Cardiac fibroblast (primary cell): ENCODE measurements at regions not wholly inside any gene's neighbourhood (a gene's known extent, or its start where the extent isn't known, plus 50 kb on each side); places are given as distances from the start of the nearest gene placed in this dataset.

ENCODE experiments used
- DNase-seq, 2 donors: peaks; one replicate each; pipeline versions ENCODE4 v3.0.0 to v3.0.0-alpha.2; 2010; ENCODE audit warnings: low read depth in 2 of 2
- H3K4me3 ChIP-seq, 2 donors: replicated peaks in 1 of 2; 1 replicate in 1 of 2; 2 replicates in 1 of 2; pipeline ENCODE4 v1.5.1; 2011; ENCODE audit warnings: low read depth in 2 of 2, low read length in 2 of 2, mild to moderate bottlenecking in 2 of 2, moderate library complexity in 1 of 2
- TF ChIP-seq, protein P1 (sequence below): IDR thresholded peaks from one replicate; pipeline ENCODE4 v1.5.1; 2011; ENCODE audit warnings: low read depth, mild to moderate bottlenecking, low read length, inconsistent platforms

DNA sequence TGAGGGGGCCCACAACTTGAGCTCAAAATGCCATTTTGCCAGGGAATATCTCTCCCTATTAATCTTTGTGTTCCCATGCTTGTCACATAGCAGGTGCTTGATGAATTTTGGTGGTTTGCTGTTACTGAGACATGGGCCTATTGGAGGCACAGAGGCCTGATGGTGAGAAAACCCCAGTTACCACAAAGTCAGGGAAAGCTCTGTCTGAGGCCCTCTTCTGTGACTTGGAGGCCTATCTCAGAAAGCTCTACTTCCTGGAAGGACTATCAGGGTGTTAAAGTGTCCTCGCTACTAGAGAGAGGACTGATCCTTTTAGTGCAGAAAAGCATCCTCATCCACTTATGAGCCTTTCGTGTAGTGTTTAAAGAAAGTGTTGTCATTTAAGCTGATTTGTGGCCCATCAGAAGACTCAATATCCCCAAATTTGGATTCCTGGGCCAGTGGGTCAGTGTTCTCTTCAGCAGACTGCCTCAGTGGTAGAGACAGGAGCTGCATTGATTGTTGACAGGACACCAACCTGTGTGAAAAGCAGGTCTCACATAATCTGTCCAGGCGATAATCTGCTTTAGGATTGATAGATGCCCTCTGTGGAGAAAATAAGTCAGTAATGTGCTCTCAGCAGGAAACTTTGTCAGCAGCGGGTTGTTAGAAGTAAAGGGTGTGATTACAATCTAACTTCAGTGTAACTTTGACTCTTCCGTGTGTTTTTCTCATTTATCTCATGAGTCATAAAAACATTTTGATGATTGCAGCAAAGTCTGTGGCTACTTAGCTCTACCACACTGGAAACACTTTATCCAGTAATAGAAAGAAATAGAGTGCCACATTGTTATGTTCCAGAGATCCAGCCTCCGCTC lies 121.0 kb downstream of the AKAP11 start:
- no peak for DNase-seq
- TF ChIP-seq, protein P1, sequence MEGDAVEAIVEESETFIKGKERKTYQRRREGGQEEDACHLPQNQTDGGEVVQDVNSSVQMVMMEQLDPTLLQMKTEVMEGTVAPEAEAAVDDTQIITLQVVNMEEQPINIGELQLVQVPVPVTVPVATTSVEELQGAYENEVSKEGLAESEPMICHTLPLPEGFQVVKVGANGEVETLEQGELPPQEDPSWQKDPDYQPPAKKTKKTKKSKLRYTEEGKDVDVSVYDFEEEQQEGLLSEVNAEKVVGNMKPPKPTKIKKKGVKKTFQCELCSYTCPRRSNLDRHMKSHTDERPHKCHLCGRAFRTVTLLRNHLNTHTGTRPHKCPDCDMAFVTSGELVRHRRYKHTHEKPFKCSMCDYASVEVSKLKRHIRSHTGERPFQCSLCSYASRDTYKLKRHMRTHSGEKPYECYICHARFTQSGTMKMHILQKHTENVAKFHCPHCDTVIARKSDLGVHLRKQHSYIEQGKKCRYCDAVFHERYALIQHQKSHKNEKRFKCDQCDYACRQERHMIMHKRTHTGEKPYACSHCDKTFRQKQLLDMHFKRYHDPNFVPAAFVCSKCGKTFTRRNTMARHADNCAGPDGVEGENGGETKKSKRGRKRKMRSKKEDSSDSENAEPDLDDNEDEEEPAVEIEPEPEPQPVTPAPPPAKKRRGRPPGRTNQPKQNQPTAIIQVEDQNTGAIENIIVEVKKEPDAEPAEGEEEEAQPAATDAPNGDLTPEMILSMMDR = no peak
- H3K4me3 ChIP-seq = no peak overlapping the region

DNA sequence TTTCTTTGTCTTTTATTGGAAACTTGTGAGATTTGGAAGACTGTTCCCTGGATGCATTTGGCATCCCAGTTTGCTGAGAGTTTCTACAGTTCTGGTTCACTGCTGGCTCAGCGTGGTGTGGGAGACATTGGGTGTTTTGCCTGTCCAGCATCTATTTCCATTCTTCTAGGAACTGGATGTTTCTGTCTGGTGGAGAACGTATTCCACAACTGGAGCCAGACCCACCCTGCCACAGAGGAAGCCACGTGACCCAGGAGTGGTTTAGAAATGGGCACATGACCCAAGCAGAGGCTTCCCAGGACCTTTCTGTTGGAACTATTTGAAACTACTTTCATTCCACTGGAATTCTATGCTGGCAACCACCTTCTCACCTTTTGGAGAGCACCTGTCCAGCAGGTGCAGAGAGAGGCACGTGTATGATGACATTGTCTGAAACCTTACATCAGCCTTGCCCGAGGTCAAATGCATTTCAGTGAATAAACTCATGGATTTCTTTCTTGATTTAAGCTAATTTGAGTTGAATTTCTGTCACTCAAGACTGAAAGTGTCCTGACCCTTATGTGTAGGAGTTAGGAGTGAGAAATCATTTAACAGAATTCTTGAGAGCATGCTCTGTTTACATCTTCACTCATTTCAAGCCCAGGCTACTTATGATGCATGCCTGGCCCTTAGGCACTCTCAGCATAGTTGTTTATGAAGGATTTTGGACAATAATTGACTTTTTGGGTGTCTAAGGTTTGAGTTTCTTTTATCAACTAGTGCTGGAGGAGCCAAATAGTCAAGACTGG lies 121.8 kb downstream of the AKAP11 start:
- H3K4me3 ChIP-seq = no peak overlapping the region
- DNase-seq = no peak
- TF ChIP-seq, protein P1 = no peak

DNA sequence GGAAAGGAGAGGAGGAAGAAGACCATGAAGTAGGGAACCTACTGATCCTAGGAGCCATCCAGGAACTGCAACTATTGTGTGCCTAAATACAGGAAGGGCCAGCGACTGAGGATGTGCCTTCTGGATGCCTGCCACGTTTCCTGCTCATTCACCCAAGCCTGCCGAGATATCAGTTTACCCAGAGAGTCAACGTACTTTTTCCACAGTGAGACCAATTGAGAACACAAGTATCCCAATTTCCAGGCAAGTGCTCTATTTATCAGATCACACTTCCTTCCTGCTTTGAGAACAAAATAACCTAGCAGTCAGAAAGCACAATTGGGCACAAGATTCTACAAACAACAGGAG lies 122.4 kb downstream of the AKAP11 start:
- TF ChIP-seq, protein P1 = no peak
- no peak for DNase-seq
- no peak overlapping the region for H3K4me3 ChIP-seq

DNA sequence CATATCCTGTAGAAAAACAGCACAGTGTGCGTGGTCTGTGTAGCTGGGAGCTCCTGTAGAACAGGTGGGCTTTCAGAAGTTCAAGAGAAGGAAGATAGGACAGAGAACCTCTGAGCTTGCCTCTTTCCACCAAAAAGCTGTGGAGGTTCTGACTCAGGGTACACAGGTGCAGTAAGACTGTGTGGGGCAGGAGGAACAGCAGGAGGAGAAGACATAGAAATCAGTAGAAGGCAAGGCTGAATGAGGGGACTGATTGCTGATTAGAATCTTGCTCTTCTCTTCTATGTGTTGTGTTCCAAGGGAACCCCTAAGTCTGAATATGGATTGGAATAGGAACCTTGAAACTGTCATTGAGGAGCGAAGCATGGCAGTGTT lies 122.7 kb downstream of the AKAP11 start:
- no peak for DNase-seq
- TF ChIP-seq, protein P1 = no peak
- H3K4me3 ChIP-seq = no peak overlapping the region

DNA sequence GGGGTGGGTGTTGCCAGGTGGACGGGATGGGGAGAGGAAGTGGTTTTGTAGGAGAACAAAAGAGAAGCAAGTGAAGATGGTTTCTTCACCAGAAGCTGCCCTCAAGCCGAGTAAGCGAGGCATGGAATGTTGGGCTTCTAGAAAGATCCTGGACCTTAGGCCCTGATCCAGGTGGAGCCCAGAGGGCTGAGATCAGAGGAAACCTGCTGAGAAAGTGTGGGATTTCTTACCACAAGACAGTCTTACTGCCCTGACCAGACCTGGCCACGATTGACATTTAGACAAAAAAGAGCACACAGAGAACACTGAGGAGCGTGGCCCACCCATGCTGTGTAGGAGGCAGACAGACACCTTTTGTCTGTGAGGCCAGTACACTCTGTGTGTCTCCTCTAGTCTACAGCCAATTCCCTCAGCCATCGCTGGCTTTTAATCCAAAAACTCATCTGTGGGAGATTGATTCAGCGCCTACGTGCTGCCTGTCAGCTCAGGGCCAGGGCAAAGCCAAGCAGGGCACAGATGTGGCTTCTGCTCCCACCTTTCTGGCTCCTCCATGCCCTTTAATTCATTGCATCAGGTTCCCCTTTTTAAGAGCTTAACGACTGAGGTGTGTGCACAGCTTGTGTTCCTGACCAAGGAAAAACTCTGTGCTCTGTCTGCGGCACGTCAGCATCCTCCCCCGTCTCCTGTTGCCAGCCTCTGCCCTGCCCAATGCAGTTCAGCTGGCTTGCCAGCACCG lies 123.3 kb downstream of the AKAP11 start:
- DNase-seq = no peak
- no peak overlapping the region for H3K4me3 ChIP-seq
- TF ChIP-seq, protein P1 = no peak

DNA sequence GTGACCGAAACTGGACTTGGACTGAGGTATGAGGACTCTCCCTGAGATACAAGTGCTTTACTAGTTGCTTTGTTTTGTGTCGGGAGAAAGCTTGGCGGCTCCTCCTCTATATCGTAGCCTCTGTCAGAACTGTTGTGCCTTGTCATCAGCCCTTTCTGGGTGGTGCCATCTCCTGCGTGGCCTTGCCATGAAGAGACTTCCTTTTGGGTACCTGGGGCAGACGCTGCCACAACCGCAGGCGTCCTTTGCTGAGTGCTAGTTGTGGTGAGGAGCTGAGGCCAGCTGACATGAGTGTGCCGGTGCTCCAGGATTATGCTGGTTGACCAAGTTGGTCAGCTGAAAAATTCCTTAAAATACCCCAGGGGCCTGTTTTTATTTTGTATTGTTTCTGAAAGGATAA lies 124.5 kb downstream of the AKAP11 start:
- no peak for DNase-seq
- H3K4me3 ChIP-seq = no peak overlapping the region
- TF ChIP-seq, protein P1 = no peak
